Pancreas (tissue), 10 donors: ENCODE measurements at regions not wholly inside any gene's neighbourhood (a gene's known extent, or its start where the extent isn't known, plus 50 kb on each side); places are given as distances from the start of the nearest gene placed in this dataset.

Experiments used
- ATAC-seq, 4 donors: fragments of 200-7000 bp; cut with Tn5 transposase; one replicate each; pipeline versions ENCODE4 v1.8.0 to v1.9.1; 2020; ENCODE audit warnings: mild to moderate bottlenecking in 4 of 4, moderate library complexity in 4 of 4
- DNase-seq, 6 donors: peaks; one replicate each; pipeline ENCODE4 v3.0.0-alpha.2; 2020
- FAIRE-seq: peaks from 2 replicates; lab custom pipeline; 2012; peaks lifted over from hg19 to GRCh38; lab: Jason Lieb, UNC
- H3K27ac ChIP-seq, 4 donors: fragments of 200-600 bp; sonication (generic); 1 replicate in 3 of 4; 2 replicates in 1 of 4; pipeline versions ENCODE4 v1.5.0 to v1.8.0; 2020
- H3K27me3 ChIP-seq, 4 donors: fragments of 200-600 bp; one replicate each; pipeline ENCODE4 v1.8.0; 2021
- H3K36me3 ChIP-seq, 3 donors: fragments of 200-600 bp; sonication (generic) in 1 of 3; one replicate each; pipeline versions ENCODE4 v1.5.0 to v1.8.0; 2020 to 2021
- H3K4me1 ChIP-seq, 3 donors: fragments of 200-600 bp; one replicate each; pipeline ENCODE4 v1.8.0; 2021
- H3K4me3 ChIP-seq, 4 donors: fragments of 200-600 bp; sonication (generic) in 2 of 4; one replicate each; pipeline versions ENCODE4 v1.5.0 to v1.8.0; 2020 to 2021
- H3K9me3 ChIP-seq, 4 donors: fragments of 200-600 bp; one replicate each; pipeline ENCODE4 v1.8.0; 2021
- WGBS, 2 donors: extraction: QIAGEN DNeasy Blood & Tissue Kit; methylation state at CpG; one replicate each; pipeline ENCODE4 v1.1.7; 2013; 5-methylcytosine and 5-hydroxymethylcytosine counted together
- intact Hi-C, 3 donors: fragments of 100-400 bp; cut with DNase I; formaldehyde crosslinking; loops; one replicate each; pipeline versions ENCODE4 v1.11.1 to v1.14.2; 2022
- TF ChIP-seq, protein P1 (sequence below), 4 donors: fragments of 200-600 bp; sonication (generic) in 3 of 4; IDR thresholded peaks; one replicate each; pipeline versions ENCODE4 v1.5.0 to v1.8.0; 2021; ENCODE audit warnings: antibody characterized with exemption in 4 of 4
- donor health status: healthy with polysubstance abuse.
- donor health status: DM: no; HTN: no; CAD: no; lungs with moderate emphysema.
- donor health status: DM: no; HTN: no; CAD: no.
- donor health status: control.
- donor health status: control.
- donor health status: Bipolar disorder and iron deficiency.
- donor health status: DM: yes; HTN: yes; CAD: no.
- donor health status: DM: no; HTN: no; CAD: no.
- donor health status: DM: no; HTN: no; CAD: no.
- donor health status: DM: yes; HTN: yes; CAD: no.

DNA sequence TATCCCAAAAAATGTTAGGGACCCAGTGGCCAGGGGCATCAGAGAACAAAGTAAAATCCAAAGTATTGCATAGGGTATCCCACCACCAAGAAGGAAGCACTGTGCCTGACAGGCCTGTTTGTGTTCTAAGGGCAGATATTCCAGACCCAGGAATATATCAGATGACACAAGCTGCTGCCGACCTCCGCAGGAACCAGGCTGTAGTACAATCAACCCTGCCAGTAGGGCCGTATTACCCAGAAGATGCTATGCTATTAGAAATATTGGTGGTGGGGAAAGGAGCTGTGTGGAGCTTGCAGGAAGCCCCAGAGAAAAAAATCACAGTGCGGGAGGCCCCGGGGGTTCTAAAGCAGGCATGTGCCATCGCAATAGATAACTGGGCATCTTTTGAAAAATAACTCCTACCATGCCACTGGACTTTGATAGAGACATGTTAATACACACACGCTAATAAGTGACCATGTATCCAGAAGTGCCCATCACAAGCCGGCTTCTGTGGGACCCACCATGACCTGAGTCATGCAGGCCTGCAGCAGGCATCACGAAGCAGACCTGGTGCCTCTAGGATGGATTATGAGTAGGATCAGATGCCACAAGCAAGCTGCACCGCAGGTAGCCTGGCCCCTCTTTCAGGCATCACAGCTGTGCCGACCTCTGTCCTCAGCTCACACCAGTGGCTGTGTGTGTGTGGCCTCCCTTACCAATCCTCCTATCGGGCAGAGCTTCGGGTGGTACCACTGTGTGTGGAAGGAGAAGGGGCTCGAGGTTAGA is 242.7 kb downstream of the BCL11B start:
- intact Hi-C loops = no loop called here
- 53 to 62% methylated on average over 14 of the region's 14 CpGs for WGBS, 2 donors
- FAIRE-seq (no peak), DNase-seq (no peak), ATAC-seq (no peak)
- Histone ChIP-seq H3K4me1 (no peaks in the 10 kb centered on the region), H3K27me3 (no peaks in the 10 kb centered on the region), H3K4me3 (no peak overlapping the region), H3K9me3 (no peaks in the 10 kb centered on the region), H3K27ac (no peak overlapping the region), H3K36me3 (no peaks in the 10 kb centered on the region)
- TF ChIP-seq, protein P1, sequence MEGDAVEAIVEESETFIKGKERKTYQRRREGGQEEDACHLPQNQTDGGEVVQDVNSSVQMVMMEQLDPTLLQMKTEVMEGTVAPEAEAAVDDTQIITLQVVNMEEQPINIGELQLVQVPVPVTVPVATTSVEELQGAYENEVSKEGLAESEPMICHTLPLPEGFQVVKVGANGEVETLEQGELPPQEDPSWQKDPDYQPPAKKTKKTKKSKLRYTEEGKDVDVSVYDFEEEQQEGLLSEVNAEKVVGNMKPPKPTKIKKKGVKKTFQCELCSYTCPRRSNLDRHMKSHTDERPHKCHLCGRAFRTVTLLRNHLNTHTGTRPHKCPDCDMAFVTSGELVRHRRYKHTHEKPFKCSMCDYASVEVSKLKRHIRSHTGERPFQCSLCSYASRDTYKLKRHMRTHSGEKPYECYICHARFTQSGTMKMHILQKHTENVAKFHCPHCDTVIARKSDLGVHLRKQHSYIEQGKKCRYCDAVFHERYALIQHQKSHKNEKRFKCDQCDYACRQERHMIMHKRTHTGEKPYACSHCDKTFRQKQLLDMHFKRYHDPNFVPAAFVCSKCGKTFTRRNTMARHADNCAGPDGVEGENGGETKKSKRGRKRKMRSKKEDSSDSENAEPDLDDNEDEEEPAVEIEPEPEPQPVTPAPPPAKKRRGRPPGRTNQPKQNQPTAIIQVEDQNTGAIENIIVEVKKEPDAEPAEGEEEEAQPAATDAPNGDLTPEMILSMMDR (IDR thresholded peaks at IDR 0.05) = no peak

DNA sequence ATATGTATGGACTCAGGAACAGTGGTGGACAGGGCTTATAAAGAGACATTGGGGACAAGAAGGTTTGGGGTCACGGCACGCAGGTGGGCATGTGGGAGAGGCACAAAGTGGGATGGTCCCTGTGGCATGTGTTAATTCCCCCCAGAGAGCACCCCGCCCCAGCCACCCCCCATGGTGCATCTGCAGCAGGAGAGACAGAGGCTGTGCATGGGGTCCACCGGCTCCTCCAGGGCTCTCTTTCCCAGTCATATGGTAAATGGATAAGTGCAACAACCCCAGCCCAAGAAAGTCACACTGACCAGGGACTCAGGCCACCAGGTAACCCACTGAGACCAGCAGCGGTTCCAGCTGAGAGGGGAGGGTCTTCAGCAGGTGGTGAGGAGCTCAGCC is 242.1 kb downstream of the BCL11B start:
- intact Hi-C loops = no loop called here
- Histone ChIP-seq H3K36me3 (no peaks in the 10 kb centered on the region), H3K27me3 (no peaks in the 10 kb centered on the region), H3K4me1 (no peaks in the 10 kb centered on the region), H3K4me3 (no peak overlapping the region), H3K9me3 (no peaks in the 10 kb centered on the region), H3K27ac (no peak overlapping the region)
- no peak for ATAC-seq
- TF ChIP-seq, protein P1 (IDR thresholded peaks at IDR 0.05) = no peak
- WGBS, 2 donors = 68 to 70% methylated on average over 4 to 5 of the region's 5 CpGs
- no peak for DNase-seq
- no peak for FAIRE-seq

DNA sequence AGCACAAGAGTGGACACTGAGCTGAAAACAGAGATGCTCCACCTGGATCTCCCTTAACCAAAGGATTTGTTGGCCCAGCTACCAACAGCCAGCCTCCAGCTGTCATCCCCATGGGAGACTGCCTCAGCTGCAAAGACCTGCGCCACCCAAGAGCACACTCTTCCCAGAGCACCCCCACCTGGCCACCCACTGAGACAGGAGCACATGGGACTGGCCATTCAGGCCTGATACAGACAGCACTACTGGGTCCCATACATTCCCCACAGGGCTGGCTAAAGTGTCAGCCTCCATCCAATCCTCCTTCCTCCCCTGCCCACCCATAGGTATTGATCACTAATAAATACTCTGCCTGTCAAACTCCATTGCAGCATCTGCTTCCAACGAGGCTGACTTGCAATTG is 241.5 kb downstream of the BCL11B start:
- TF ChIP-seq, protein P1 (IDR thresholded peaks at IDR 0.05) = no peak
- Histone ChIP-seq H3K27me3 (no peaks in the 10 kb centered on the region), H3K9me3 (no peaks in the 10 kb centered on the region), H3K27ac (no peak overlapping the region), H3K4me1 (no peaks in the 10 kb centered on the region), H3K4me3 (no peak overlapping the region), H3K36me3 (no peaks in the 10 kb centered on the region)
- DNase-seq (no peak), FAIRE-seq (no peak), ATAC-seq (no peak)
- intact Hi-C loops = no loop called here
- WGBS, 2 donors = 50 to 62% methylated on average over 2 of the region's 2 CpGs

DNA sequence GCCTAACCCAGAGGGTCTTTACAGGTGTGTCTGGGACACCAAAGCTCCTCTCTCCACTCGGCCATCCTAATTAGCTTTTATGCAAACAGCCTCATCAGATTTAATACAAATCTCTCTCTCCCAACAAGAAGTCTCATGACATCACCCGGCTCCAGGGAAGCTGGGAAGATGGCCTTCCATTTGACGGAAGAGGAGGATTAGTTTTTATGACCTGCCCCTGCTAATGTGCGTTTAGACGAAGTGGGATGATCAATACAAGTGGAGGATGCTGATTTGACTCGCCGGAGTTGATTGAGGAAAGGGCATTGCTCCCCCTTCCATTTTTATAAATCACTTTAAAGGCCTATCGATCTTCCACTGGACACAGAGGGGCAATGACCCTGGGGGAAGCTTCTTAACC is 239.2 kb downstream of the BCL11B start:
- H3K27ac ChIP-seq = no peak overlapping the region
- no peak for DNase-seq
- H3K9me3 ChIP-seq = no peaks in the 10 kb centered on the region
- H3K4me3 ChIP-seq = no peak overlapping the region
- WGBS, 2 donors = 58 to 70% methylated on average over 8 of the region's 8 CpGs
- no peak for ATAC-seq
- no peak for FAIRE-seq
- H3K4me1 ChIP-seq = no peaks in the 10 kb centered on the region
- H3K36me3 ChIP-seq = no peaks in the 10 kb centered on the region
- intact Hi-C loops = no loop called here
- TF ChIP-seq, protein P1 (IDR thresholded peaks at IDR 0.05) = no peak
- no peaks in the 10 kb centered on the region for H3K27me3 ChIP-seq

DNA sequence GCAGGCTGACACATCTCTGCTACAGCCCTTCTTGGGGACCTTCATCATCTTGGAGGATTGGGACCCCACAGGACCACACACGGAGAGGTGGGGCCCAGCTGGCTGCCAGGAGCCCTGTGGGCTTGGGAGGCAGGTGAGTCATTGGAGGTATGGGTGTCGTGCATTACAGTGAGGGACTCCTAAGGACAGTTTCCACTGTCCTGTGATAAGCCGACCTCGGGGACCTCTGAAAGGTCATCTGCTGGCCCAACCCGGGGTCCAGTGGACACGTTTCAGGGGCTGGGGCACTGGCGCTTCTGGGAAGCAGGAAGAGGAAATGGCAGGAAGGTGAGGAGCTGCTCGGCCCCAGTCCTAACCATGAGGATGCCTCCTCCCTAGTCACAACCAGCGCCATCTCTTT is 238.0 kb downstream of the BCL11B start:
- H3K4me3 ChIP-seq = no peak overlapping the region
- H3K27me3 ChIP-seq = no peaks in the 10 kb centered on the region
- H3K9me3 ChIP-seq = no peaks in the 10 kb centered on the region
- no peak overlapping the region for H3K27ac ChIP-seq
- H3K36me3 ChIP-seq = no peaks in the 10 kb centered on the region
- DNase-seq = no peak
- WGBS, 2 donors = 67 to 81% methylated on average over 9 of the region's 9 CpGs
- intact Hi-C loops = no loop called here
- FAIRE-seq = no peak
- no peaks in the 10 kb centered on the region for H3K4me1 ChIP-seq
- TF ChIP-seq, protein P1 (IDR thresholded peaks at IDR 0.05) = no peak
- no peak for ATAC-seq
